Testis (tissue), 2 donors: ENCODE measurements at regions not wholly inside any gene's neighbourhood (a gene's known extent, or its start where the extent isn't known, plus 50 kb on each side); places are given as distances from the start of the nearest gene placed in this dataset.
"Not testable (repeated sequence)": the region's sequence is repeated elsewhere in the genome, so short reads cannot be mapped to it uniquely, and the experiment has no call there.

ENCODE experiments used
- DNase-seq: peaks from one replicate; pipeline ENCODE4 v3.0.0-alpha.2; 2019
- H3K27ac ChIP-seq, 2 donors: fragments of 200-600 bp; sonication (generic); one replicate each; pipeline ENCODE4 v1.5.1; 2019
- H3K27me3 ChIP-seq: fragments of 200-600 bp; sonication (generic); one replicate; pipeline ENCODE4 v1.5.1; 2019
- H3K36me3 ChIP-seq: fragments of 200-600 bp; sonication (generic); one replicate; pipeline ENCODE4 v1.5.1; 2017; ENCODE audit warnings: low read depth; ENCODE audit errors: missing control alignments
- H3K4me1 ChIP-seq: fragments of 200-600 bp; sonication (generic); one replicate; pipeline ENCODE4 v1.5.1; 2019
- H3K4me3 ChIP-seq, 2 donors: fragments of 200-600 bp; sonication (generic); one replicate each; pipeline ENCODE4 v1.5.1; 2017 to 2019
- H3K9me3 ChIP-seq: fragments of 200-600 bp; sonication (generic); one replicate; pipeline ENCODE4 v1.5.1; 2017
- POLR2A ChIP-seq: fragments of 450-650 bp; IDR thresholded peaks from one replicate; pipeline ENCODE4 v1.6.1; 2017; ENCODE audit warnings: antibody characterized with exemption, mild to moderate bottlenecking, moderate library complexity
- WGBS, 2 donors: methylation state at CpG; one replicate each; pipeline ENCODE4 v1.1.5; 2018; 5-methylcytosine and 5-hydroxymethylcytosine counted together
- intact Hi-C: fragments of 100-400 bp; cut with DNase I; formaldehyde crosslinking; loops from one replicate; pipeline ENCODE4 v1.15.1; 2023; ENCODE audit warnings: low total_unique reads
- TF ChIP-seq, protein P1 (sequence below), 3 experiments: fragments of 450-650 bp in 2 of 3; fragments of 200-600 bp in 1 of 3; sonication (generic) in 1 of 3; IDR thresholded peaks; one replicate each; pipeline ENCODE4 v1.5.1; 2016 to 2019; ENCODE audit warnings: antibody characterized with exemption in 3 of 3, mild to moderate bottlenecking in 2 of 3, moderate library complexity in 1 of 3

- DNase-seq, result no peak
- 87 to 88% methylated on average over 6 of the region's 6 CpGs for WGBS, 2 donors
- H3K27ac ChIP-seq, result no peak overlapping the region
- no peaks in the 10 kb centered on the region for H3K36me3 ChIP-seq
- H3K9me3 ChIP-seq, result no peaks in the 10 kb centered on the region
- no peak for TF ChIP-seq POLR2A
- TF ChIP-seq, protein P1, sequence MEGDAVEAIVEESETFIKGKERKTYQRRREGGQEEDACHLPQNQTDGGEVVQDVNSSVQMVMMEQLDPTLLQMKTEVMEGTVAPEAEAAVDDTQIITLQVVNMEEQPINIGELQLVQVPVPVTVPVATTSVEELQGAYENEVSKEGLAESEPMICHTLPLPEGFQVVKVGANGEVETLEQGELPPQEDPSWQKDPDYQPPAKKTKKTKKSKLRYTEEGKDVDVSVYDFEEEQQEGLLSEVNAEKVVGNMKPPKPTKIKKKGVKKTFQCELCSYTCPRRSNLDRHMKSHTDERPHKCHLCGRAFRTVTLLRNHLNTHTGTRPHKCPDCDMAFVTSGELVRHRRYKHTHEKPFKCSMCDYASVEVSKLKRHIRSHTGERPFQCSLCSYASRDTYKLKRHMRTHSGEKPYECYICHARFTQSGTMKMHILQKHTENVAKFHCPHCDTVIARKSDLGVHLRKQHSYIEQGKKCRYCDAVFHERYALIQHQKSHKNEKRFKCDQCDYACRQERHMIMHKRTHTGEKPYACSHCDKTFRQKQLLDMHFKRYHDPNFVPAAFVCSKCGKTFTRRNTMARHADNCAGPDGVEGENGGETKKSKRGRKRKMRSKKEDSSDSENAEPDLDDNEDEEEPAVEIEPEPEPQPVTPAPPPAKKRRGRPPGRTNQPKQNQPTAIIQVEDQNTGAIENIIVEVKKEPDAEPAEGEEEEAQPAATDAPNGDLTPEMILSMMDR (IDR thresholded peaks at IDR 0.05), result no peak
- intact Hi-C loops, result no loop called here
- H3K4me3 ChIP-seq, result no peak overlapping the region
- H3K27me3 ChIP-seq, result no peaks in the 10 kb centered on the region
- H3K4me1 ChIP-seq, result peaks cover 5% of the 10 kb centered on the region
These were observed 482.8 kb downstream of the MED13L start for GRCh38 chr12:115794659-115795081.

DNA sequence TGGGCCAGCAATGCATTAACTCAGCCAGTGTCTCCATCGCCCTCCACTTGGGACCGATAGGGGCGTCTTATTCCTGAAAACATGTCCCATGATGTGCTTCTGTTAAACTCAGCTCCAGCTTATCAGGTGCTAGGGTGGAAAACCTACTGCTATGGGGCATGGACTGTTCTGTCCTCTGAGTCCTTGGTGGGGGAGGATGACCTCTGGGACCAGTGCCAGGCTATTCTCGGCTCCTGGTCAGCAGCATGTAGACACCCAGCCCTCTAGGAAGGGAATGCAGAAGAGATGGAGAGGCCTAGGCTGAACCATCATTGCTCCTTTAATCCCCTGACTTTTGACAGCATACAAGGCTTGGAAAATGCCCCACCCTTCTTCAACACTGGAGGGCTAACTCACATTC is 486.2 kb downstream of the MED13L start:
- no peak overlapping the region for H3K4me3 ChIP-seq
- H3K36me3 ChIP-seq, result no peaks in the 10 kb centered on the region
- TF ChIP-seq, protein P1 (IDR thresholded peaks at IDR 0.05), result no peak
- no peak for TF ChIP-seq POLR2A
- no peaks in the 10 kb centered on the region for H3K9me3 ChIP-seq
- DNase-seq, result peak; percentile 83
- intact Hi-C loops, result no loop called here
- H3K27me3 ChIP-seq, result no peaks in the 10 kb centered on the region
- WGBS, 2 donors, result 57 to 60% methylated on average over 2 to 4 of the region's 4 CpGs
- H3K27ac ChIP-seq, result no peak overlapping the region
- peaks cover 5% of the 10 kb centered on the region for H3K4me1 ChIP-seq

DNA sequence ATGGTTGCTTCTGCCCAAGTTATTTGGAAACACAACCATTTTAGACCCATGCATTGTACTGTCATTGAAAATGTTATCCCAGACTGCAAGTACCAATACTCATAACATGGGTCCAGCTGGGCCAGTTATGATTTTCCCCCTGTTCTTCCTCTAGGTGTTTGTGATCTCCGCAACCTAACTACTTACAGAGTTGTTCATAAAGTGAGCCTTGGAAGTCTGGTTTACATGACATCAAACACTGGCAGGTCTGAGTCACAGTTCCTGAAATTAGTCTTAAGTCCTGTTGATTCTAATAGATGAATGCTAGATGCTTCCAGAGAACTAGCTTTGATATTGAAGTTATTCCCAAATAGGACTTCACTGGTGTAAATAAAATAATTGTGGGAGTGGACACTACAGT is 487.0 kb downstream of the MED13L start:
- intact Hi-C loops, result no loop called here
- peaks cover 5% of the 10 kb centered on the region for H3K4me1 ChIP-seq
- no peaks in the 10 kb centered on the region for H3K27me3 ChIP-seq
- DNase-seq, result no peak
- WGBS, 2 donors, result 100% methylated on average over 1 of the region's 1 CpG
- TF ChIP-seq, protein P1 (IDR thresholded peaks at IDR 0.05), result no peak
- H3K9me3 ChIP-seq, result no peaks in the 10 kb centered on the region
- H3K36me3 ChIP-seq, result no peaks in the 10 kb centered on the region
- no peak overlapping the region for H3K27ac ChIP-seq
- no peak overlapping the region for H3K4me3 ChIP-seq

- H3K27me3 ChIP-seq, H3K4me1 ChIP-seq, intact Hi-C loops, H3K4me3 ChIP-seq, H3K27ac ChIP-seq, H3K9me3 ChIP-seq, DNase-seq, H3K36me3 ChIP-seq: not testable (repeated sequence)
- 97% methylated on average over 3 of the region's 3 CpGs for WGBS, 2 donors
These were observed 491.0 kb downstream of the MED13L start for GRCh38 chr12:115786490-115786889.

DNA sequence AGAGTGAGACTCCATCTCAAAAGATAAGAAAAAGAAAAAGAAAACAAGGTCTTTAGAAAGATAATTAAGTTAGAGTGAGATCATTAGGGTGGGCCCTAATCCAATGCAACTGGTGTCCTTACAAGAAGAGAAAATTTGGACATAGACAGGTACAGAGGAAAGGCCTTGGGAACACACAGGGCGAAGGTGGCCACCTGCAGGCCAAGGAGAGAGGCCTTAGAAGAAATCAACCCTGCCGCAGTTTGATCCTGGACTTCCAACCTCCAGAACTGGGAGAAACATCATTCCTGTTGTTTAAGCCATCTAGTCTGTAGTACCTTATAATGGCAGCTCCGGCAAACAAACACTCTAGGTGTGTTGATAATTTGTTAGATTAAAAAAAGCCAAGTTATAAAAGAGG is 491.9 kb downstream of the MED13L start:
- Histone ChIP-seq H3K27me3 (no peaks in the 10 kb centered on the region), H3K4me3 (no peak overlapping the region), H3K9me3 (no peaks in the 10 kb centered on the region), H3K27ac (no peak overlapping the region), H3K36me3 (no peaks in the 10 kb centered on the region), H3K4me1 (no peaks in the 10 kb centered on the region)
- intact Hi-C loops, result no loop called here
- 90 to 91% methylated on average over 3 of the region's 3 CpGs for WGBS, 2 donors
- TF ChIP-seq, protein P1 (IDR thresholded peaks at IDR 0.05), result no peak
- TF ChIP-seq POLR2A, result no peak
- no peak for DNase-seq
